ENCODE measurements at regions not wholly inside any gene's neighbourhood (a gene's known extent, or its start where the extent isn't known, plus 50 kb on each side); places are given as distances from the start of the nearest gene placed in this dataset.
"Not testable (repeated sequence)": the region's sequence is repeated elsewhere in the genome, so short reads cannot be mapped to it uniquely, and the experiment has no call there.

- DNase-seq (ENCODE audit: low read depth in 2 of 2): no peak
These were observed 201.3 kb downstream of the AKAP7 start for GRCh38 chr6:131336596-131336995.

GRCh38 chr6:131346896-131347295 is 211.6 kb downstream of the AKAP7 start:
- not testable (repeated sequence) for DNase-seq (ENCODE audit: low read depth in 2 of 2)

GRCh38 chr6:131348572-131348971 is 213.3 kb downstream of the AKAP7 start:
- no peak for DNase-seq (ENCODE audit: low read depth in 2 of 2)

- DNase-seq (ENCODE audit: low read depth in 2 of 2): no peak
These were observed 213.9 kb downstream of the AKAP7 start for GRCh38 chr6:131349199-131349598.

GRCh38 chr6:131353106-131353505 is 217.8 kb downstream of the AKAP7 start:
- no peak for DNase-seq (ENCODE audit: low read depth in 2 of 2)

- no peak for DNase-seq (ENCODE audit: low read depth in 2 of 2)
These were observed 218.6 kb downstream of the AKAP7 start for GRCh38 chr6:131353876-131354275.

- DNase-seq (ENCODE audit: low read depth in 2 of 2): no peak
These were observed 218.7 kb upstream of the ARG1 start for GRCh38 chr6:131354356-131354755.

GRCh38 chr6:131356161-131356560 is 216.9 kb upstream of the ARG1 start:
- DNase-seq (ENCODE audit: low read depth in 2 of 2): no peak

GRCh38 chr6:131357501-131357900 is 215.5 kb upstream of the ARG1 start:
- DNase-seq (ENCODE audit: low read depth in 2 of 2): no peak

GRCh38 chr6:131362070-131362469 is 211.0 kb upstream of the ARG1 start:
- no peak for DNase-seq (ENCODE audit: low read depth in 2 of 2)

GRCh38 chr6:131362696-131363095 is 210.3 kb upstream of the ARG1 start:
- DNase-seq (ENCODE audit: low read depth in 2 of 2): no peak

- DNase-seq (ENCODE audit: low read depth in 2 of 2): no peak
These were observed 208.8 kb upstream of the ARG1 start for GRCh38 chr6:131363947-131364834.

- no peak for DNase-seq (ENCODE audit: low read depth in 2 of 2)
These were observed 206.8 kb upstream of the ARG1 start for GRCh38 chr6:131366223-131366622.

- no peak for DNase-seq (ENCODE audit: low read depth in 2 of 2)
These were observed 205.7 kb upstream of the ARG1 start for GRCh38 chr6:131367206-131367873.

GRCh38 chr6:131368198-131368911 is 204.7 kb upstream of the ARG1 start:
- DNase-seq (ENCODE audit: low read depth in 2 of 2): peak; percentile 6 to 10

- no peak for DNase-seq (ENCODE audit: low read depth in 2 of 2)
These were observed 200.5 kb upstream of the ARG1 start for GRCh38 chr6:131372535-131372934.

GRCh38 chr6:131377112-131377705 is 195.8 kb upstream of the ARG1 start:
- no peak for DNase-seq (ENCODE audit: low read depth in 2 of 2)

GRCh38 chr6:131378874-131379273 is 194.2 kb upstream of the ARG1 start:
- DNase-seq (ENCODE audit: low read depth in 2 of 2): no peak

GRCh38 chr6:131379948-131380347 is 193.1 kb upstream of the ARG1 start:
- DNase-seq (ENCODE audit: low read depth in 2 of 2): peak in 1 of 2 experiments; percentile 24

- no peak for DNase-seq (ENCODE audit: low read depth in 2 of 2)
These were observed 191.8 kb upstream of the ARG1 start for GRCh38 chr6:131381052-131381708.

- DNase-seq (ENCODE audit: low read depth in 2 of 2): peak in 1 of 2 experiments; percentile 4
These were observed 191.3 kb upstream of the ARG1 start for GRCh38 chr6:131381709-131382093.

GRCh38 chr6:131382631-131383030 is 190.4 kb upstream of the ARG1 start:
- no peak for DNase-seq (ENCODE audit: low read depth in 2 of 2)

Data from fibroblast of skin of left biceps (primary cell).